ENCODE measurements at regions not wholly inside any gene's neighbourhood (a gene's known extent, or its start where the extent isn't known, plus 50 kb on each side); places are given as distances from the start of the nearest gene placed in this dataset.

DNA sequence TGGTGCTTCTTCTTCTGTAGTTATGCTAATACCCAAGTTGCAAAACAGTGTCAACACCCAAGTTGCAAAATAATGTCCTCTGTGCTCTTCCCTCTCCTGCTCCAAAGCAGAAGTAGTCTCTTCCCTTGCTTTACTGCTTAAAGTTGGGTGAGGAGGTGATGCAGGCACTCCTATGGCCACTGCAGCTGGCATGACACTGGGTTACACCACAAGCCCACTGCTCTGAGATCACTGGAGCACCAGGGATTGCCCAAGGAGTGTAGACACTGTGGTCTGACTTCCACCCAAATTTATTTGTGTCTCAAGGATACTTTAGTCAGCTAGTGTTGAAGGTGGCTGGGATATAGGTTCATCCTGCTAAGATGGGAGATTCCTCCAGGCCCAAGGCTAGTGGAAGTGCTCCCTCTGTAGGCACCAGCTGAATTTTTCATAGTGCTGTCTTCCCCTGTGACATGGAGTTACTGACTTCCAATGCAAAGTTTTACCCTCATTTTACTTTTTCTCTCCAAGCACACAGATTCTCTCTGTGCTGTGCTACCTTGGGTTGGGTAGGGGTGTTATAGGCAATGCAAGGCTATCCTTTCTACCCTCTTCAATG is 196.2 kb upstream of the TENT5D start:
- Histone ChIP-seq H3K9me3 (ENCODE audit: control insufficient read depth, insufficient read depth, low read length) (peaks cover 39% of the 10 kb centered on the region), H3K4me3 (ENCODE audit: low read depth, low read length) (no peak overlapping the region), H3K27me3 (ENCODE audit: control insufficient read depth, insufficient read depth, low read length) (no peaks in the 10 kb centered on the region), H3K9ac (ENCODE audit: low read depth, low read length) (no peak overlapping the region), H3K36me3 (ENCODE audit: control insufficient read depth, insufficient read depth, low read length) (no peaks in the 10 kb centered on the region), H3K4me1 (ENCODE audit: control insufficient read depth, insufficient read depth, low read length) (no peaks in the 10 kb centered on the region), H3K27ac (ENCODE audit: low read depth, low read length) (no peak overlapping the region)

DNA sequence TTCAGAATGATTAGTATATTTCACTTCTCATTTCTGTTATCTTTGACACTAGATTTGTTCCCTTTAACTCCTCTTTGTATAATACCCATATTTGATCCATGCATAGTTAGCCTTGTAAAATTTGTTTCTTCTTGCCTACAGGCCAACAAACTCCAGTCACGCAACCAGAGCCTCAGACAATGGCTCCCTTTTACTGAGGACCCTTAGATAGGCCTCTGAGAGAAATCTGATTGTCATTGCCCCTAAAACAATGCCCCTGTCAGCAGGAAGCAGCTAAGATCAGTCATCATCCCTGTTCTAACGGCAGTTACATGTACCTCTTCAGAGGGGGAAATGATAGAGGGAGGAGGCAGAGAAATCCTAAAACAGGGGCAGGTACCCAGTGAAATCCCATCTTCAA is 190.6 kb upstream of the TENT5D start:
- peaks cover 31% of the 10 kb centered on the region for H3K9me3 ChIP-seq (ENCODE audit: control insufficient read depth, insufficient read depth, low read length)
- no peak overlapping the region for H3K4me3 ChIP-seq (ENCODE audit: low read depth, low read length)
- no peaks in the 10 kb centered on the region for H3K36me3 ChIP-seq (ENCODE audit: control insufficient read depth, insufficient read depth, low read length)
- H3K27me3 ChIP-seq (ENCODE audit: control insufficient read depth, insufficient read depth, low read length), result no peaks in the 10 kb centered on the region
- no peak overlapping the region for H3K27ac ChIP-seq (ENCODE audit: low read depth, low read length)
- H3K9ac ChIP-seq (ENCODE audit: low read depth, low read length), result no peak overlapping the region
- no peaks in the 10 kb centered on the region for H3K4me1 ChIP-seq (ENCODE audit: control insufficient read depth, insufficient read depth, low read length)

DNA sequence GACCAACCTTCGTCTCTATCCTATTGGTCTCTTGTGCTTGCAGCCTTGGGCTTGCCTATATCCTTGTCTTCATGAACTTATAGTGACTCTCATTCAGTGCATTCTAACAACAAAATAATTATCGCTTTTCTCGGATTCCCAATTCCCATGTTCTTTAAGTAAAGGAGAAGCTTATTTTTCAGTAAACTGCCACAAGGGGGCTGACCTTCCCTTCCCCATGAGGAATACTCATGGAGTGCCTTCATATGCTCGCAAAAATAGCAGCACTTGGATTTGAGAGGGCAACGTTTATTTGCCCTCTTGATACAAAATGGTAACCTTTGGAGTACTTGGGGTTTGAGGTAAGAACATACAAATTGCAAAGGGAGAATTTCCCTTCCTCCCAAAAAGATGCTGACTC is 183.2 kb upstream of the TENT5D start:
- no peaks in the 10 kb centered on the region for H3K36me3 ChIP-seq (ENCODE audit: control insufficient read depth, insufficient read depth, low read length)
- peaks cover 34% of the 10 kb centered on the region; the same call in 1 of the 2 replicates for H3K9me3 ChIP-seq (ENCODE audit: control insufficient read depth, insufficient read depth, low read length)
- H3K27me3 ChIP-seq (ENCODE audit: control insufficient read depth, insufficient read depth, low read length), result no peaks in the 10 kb centered on the region
- H3K9ac ChIP-seq (ENCODE audit: low read depth, low read length), result no peak overlapping the region
- H3K4me1 ChIP-seq (ENCODE audit: control insufficient read depth, insufficient read depth, low read length), result no peaks in the 10 kb centered on the region
- no peak overlapping the region for H3K4me3 ChIP-seq (ENCODE audit: low read depth, low read length)
- no peak overlapping the region for H3K27ac ChIP-seq (ENCODE audit: low read depth, low read length)

DNA sequence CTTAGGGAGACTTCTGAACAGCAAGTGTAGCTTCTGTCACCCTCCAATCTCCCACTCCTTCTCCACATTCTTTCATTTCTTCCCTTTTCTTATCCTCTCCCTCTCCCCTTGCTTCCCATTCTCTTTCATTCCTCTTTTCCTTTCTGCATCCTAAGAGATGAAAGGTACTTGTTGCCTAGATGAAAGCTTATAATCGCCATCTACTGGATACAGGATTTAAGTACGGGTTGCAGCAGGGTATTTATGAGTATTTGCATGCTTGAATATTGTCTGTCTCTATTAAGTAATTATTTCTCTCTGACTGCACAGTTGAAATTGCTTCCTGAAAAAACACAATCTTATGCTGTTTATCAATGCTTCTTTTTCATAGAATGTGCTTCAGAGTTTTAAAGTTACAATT is 174.0 kb upstream of the TENT5D start:
- no peak overlapping the region for H3K27ac ChIP-seq (ENCODE audit: low read depth, low read length)
- H3K36me3 ChIP-seq (ENCODE audit: control insufficient read depth, insufficient read depth, low read length), result no peaks in the 10 kb centered on the region
- no peak overlapping the region for H3K9ac ChIP-seq (ENCODE audit: low read depth, low read length)
- H3K4me3 ChIP-seq (ENCODE audit: low read depth, low read length), result no peak overlapping the region
- H3K9me3 ChIP-seq (ENCODE audit: control insufficient read depth, insufficient read depth, low read length), result peaks cover 41% of the 10 kb centered on the region
- H3K27me3 ChIP-seq (ENCODE audit: control insufficient read depth, insufficient read depth, low read length), result no peaks in the 10 kb centered on the region
- H3K4me1 ChIP-seq (ENCODE audit: control insufficient read depth, insufficient read depth, low read length), result no peaks in the 10 kb centered on the region

DNA sequence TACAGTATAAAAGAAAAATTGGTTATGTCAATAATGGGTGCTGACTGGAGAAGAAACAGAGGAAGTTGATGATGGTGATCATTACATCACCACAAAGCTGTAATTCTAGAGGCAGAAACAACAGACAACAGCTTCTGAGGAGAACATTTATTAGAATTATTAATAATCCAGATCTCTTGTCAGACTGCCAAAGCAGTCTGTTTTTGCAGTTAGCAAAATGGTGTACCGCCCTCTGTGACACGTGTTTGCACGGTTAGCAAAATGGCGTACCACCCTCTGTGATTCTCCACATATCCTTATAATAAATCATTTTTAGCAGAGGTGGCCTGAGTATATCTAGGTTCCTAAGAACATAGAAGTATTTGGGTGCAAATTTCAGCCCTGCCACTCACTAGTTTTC is 154.0 kb upstream of the TENT5D start:
- Histone ChIP-seq H3K27me3 (ENCODE audit: control insufficient read depth, insufficient read depth, low read length) (no peaks in the 10 kb centered on the region), H3K4me3 (ENCODE audit: low read depth, low read length) (no peak overlapping the region), H3K27ac (ENCODE audit: low read depth, low read length) (no peak overlapping the region), H3K36me3 (ENCODE audit: control insufficient read depth, insufficient read depth, low read length) (no peaks in the 10 kb centered on the region), H3K9ac (ENCODE audit: low read depth, low read length) (no peak overlapping the region), H3K4me1 (ENCODE audit: control insufficient read depth, insufficient read depth, low read length) (no peaks in the 10 kb centered on the region), H3K9me3 (ENCODE audit: control insufficient read depth, insufficient read depth, low read length) (peaks cover 27% of the 10 kb centered on the region)

DNA sequence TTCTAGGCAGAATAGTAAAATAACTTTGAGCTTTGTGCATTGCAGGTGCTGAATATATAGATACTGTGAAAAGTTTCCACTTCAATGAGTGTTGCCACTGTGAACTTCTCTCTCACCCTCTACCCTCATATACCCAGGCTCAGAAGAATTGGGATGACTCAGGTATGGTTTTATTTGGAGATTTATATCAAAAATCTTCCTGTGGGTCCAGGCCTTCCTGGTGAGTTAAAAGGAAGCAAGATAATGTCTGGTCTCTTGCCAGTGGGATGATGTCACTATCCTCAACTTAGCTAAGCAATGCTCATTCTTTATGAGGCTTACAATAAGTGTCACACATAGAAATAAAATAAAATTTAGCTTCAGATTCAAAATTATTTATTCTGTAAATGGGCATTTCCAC is 153.3 kb upstream of the TENT5D start:
- H3K36me3 ChIP-seq (ENCODE audit: control insufficient read depth, insufficient read depth, low read length), result no peaks in the 10 kb centered on the region
- H3K27ac ChIP-seq (ENCODE audit: low read depth, low read length), result no peak overlapping the region
- H3K4me1 ChIP-seq (ENCODE audit: control insufficient read depth, insufficient read depth, low read length), result no peaks in the 10 kb centered on the region
- peaks cover 22% of the 10 kb centered on the region for H3K9me3 ChIP-seq (ENCODE audit: control insufficient read depth, insufficient read depth, low read length)
- H3K4me3 ChIP-seq (ENCODE audit: low read depth, low read length), result no peak overlapping the region
- H3K9ac ChIP-seq (ENCODE audit: low read depth, low read length), result no peak overlapping the region
- no peaks in the 10 kb centered on the region for H3K27me3 ChIP-seq (ENCODE audit: control insufficient read depth, insufficient read depth, low read length)

DNA sequence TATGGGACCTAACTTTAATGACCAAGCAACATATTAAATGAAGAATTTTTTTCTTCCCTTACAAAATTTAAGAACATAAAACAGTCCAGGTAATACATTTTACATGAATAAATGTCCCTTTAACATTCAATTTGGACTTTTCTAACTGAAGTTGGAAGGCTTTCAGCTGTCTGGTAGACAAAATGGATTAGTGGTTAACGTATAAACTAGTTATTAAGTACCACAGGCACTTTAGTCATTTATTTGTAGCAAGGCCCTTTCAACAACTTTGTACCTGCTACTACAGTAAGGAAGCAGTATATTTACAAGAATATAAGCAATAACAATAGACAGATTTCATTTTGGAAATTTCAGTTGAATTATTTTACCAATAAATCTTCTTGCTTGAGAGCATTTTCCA is 152.5 kb upstream of the TENT5D start:
- no peak overlapping the region for H3K27ac ChIP-seq (ENCODE audit: low read depth, low read length)
- H3K27me3 ChIP-seq (ENCODE audit: control insufficient read depth, insufficient read depth, low read length), result no peaks in the 10 kb centered on the region
- peaks cover 23% of the 10 kb centered on the region for H3K9me3 ChIP-seq (ENCODE audit: control insufficient read depth, insufficient read depth, low read length)
- no peaks in the 10 kb centered on the region for H3K36me3 ChIP-seq (ENCODE audit: control insufficient read depth, insufficient read depth, low read length)
- H3K9ac ChIP-seq (ENCODE audit: low read depth, low read length), result no peak overlapping the region
- H3K4me3 ChIP-seq (ENCODE audit: low read depth, low read length), result no peak overlapping the region
- H3K4me1 ChIP-seq (ENCODE audit: control insufficient read depth, insufficient read depth, low read length), result no peaks in the 10 kb centered on the region

DNA sequence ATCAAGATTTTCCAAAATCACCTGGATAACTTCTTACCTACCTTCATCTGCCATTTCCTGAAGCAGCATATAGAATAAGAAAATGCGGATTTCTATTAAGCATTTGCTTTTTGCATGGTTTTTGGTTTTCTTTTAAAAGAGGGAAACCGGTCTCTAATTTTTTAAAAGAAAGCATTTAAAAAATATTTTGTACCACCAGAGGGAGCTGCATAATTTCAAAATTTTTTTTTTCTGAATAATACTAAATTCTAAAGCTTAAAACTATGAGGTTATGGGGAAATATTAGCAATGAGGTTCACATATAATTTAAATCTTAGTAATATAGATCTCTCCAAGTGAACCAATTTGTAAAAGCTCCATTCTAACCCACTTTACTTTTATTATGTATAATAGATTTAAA is 137.7 kb upstream of the TENT5D start:
- no peak overlapping the region for H3K27ac ChIP-seq (ENCODE audit: low read depth, low read length)
- H3K4me3 ChIP-seq (ENCODE audit: low read depth, low read length), result no peak overlapping the region
- no peak overlapping the region for H3K9ac ChIP-seq (ENCODE audit: low read depth, low read length)
- H3K27me3 ChIP-seq (ENCODE audit: control insufficient read depth, insufficient read depth, low read length), result no peaks in the 10 kb centered on the region
- H3K9me3 ChIP-seq (ENCODE audit: control insufficient read depth, insufficient read depth, low read length), result peaks cover 36% of the 10 kb centered on the region
- no peaks in the 10 kb centered on the region for H3K36me3 ChIP-seq (ENCODE audit: control insufficient read depth, insufficient read depth, low read length)
- H3K4me1 ChIP-seq (ENCODE audit: control insufficient read depth, insufficient read depth, low read length), result no peaks in the 10 kb centered on the region

DNA sequence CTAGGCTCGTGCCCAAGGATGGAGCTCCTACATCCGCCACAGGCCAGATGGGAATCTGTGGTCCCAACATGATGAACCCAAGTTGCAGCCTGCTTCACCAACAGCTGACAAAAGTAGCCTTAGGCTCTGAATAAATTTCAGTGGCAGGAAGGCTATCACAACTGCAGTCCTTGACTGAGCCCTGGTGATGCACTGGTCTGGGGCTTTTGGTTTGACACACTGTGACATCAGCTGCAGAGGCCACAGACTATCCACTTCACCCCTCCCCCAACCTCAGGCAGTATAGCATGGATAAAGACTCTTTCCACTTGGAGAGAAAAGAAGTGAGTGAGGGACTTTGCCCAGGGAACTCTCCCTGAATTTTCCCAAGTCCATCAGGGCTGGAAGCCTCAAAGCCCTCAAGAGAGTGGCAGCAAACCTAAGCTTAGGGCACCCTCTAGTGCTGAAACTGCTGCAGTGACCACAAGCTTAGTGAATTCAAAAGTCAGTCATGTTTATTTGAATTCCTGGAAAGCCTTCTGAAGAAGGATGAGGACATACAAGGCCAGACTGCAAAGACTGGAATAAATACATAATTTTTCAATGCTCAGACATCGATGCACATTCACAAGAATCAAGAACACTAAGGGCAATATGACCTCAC is 135.0 kb upstream of the TENT5D start:
- Histone ChIP-seq H3K9me3 (ENCODE audit: control insufficient read depth, insufficient read depth, low read length) (peaks cover 42% of the 10 kb centered on the region), H3K27me3 (ENCODE audit: control insufficient read depth, insufficient read depth, low read length) (no peaks in the 10 kb centered on the region)

DNA sequence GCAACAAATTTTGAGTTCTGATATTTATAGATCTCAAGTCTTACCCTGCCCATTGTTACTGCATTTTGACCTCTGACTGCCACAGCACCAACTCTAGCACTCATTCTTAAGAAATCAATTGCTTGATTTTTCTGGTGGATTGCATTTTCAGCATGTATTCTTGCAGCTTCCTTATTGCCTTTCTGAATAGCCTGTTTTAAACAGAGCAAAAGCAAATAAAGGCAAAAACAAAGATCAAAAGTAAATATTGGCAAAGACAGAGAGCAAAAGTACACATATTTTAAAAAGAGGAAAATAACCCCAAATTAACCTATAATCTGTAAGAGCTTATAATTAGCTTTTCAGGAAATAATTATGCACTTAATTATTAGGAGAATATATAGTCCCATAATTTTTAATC is 129.4 kb upstream of the TENT5D start:
- Histone ChIP-seq H3K27me3 (ENCODE audit: control insufficient read depth, insufficient read depth, low read length) (no peaks in the 10 kb centered on the region), H3K4me1 (ENCODE audit: control insufficient read depth, insufficient read depth, low read length) (no peaks in the 10 kb centered on the region), H3K27ac (ENCODE audit: low read depth, low read length) (no peak overlapping the region), H3K36me3 (ENCODE audit: control insufficient read depth, insufficient read depth, low read length) (no peaks in the 10 kb centered on the region), H3K9me3 (ENCODE audit: control insufficient read depth, insufficient read depth, low read length) (peaks cover 36% of the 10 kb centered on the region), H3K4me3 (ENCODE audit: low read depth, low read length) (no peak overlapping the region), H3K9ac (ENCODE audit: low read depth, low read length) (no peak overlapping the region)

More for the DNA sequence above, 135.0 kb upstream of the TENT5D start:
- H3K27ac ChIP-seq (ENCODE audit: low read depth, low read length), result no peak overlapping the region
- no peaks in the 10 kb centered on the region for H3K4me1 ChIP-seq (ENCODE audit: control insufficient read depth, insufficient read depth, low read length)
- no peak overlapping the region for H3K4me3 ChIP-seq (ENCODE audit: low read depth, low read length)
- no peaks in the 10 kb centered on the region for H3K36me3 ChIP-seq (ENCODE audit: control insufficient read depth, insufficient read depth, low read length)
- H3K9ac ChIP-seq (ENCODE audit: low read depth, low read length), result no peak overlapping the region

DNA sequence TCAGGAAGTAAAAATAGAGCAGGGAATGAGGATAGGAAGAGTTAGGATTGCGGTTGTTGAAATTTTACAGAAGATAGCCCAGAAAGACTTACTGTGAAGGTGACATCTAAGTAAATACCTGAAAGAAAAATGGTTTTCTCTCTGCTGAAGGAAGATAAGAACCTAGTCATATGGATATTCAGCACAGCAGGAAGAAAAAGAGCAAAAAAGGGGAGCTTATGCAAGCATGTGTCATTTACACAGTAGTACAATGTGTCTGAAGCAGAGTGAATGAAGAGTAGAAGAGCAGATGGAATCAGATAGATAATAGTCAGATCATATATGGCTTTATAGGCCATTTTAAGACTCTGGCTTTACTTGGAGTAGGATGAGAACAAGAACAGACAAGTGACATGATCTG is 126.9 kb upstream of the TENT5D start:
- no peak overlapping the region for H3K9ac ChIP-seq (ENCODE audit: low read depth, low read length)
- no peak overlapping the region for H3K27ac ChIP-seq (ENCODE audit: low read depth, low read length)
- H3K27me3 ChIP-seq (ENCODE audit: control insufficient read depth, insufficient read depth, low read length), result no peaks in the 10 kb centered on the region
- peaks cover 37% of the 10 kb centered on the region for H3K9me3 ChIP-seq (ENCODE audit: control insufficient read depth, insufficient read depth, low read length)
- H3K4me3 ChIP-seq (ENCODE audit: low read depth, low read length), result no peak overlapping the region
- no peaks in the 10 kb centered on the region for H3K36me3 ChIP-seq (ENCODE audit: control insufficient read depth, insufficient read depth, low read length)
- no peaks in the 10 kb centered on the region for H3K4me1 ChIP-seq (ENCODE audit: control insufficient read depth, insufficient read depth, low read length)

All from HUES48 (cell line).